NAMALWA (cell line): ENCODE measurements at regions not wholly inside any gene's neighbourhood (a gene's known extent, or its start where the extent isn't known, plus 50 kb on each side); places are given as distances from the start of the nearest gene placed in this dataset.
A peak's percentile ranks its signal among the peaks of the same experiment; 100 is the strongest.

Source experiments
- DNase-seq: peaks from one replicate; pipeline ENCODE4 v3.0.0-alpha.2; 2015; ENCODE audit warnings: low spot score

DNA sequence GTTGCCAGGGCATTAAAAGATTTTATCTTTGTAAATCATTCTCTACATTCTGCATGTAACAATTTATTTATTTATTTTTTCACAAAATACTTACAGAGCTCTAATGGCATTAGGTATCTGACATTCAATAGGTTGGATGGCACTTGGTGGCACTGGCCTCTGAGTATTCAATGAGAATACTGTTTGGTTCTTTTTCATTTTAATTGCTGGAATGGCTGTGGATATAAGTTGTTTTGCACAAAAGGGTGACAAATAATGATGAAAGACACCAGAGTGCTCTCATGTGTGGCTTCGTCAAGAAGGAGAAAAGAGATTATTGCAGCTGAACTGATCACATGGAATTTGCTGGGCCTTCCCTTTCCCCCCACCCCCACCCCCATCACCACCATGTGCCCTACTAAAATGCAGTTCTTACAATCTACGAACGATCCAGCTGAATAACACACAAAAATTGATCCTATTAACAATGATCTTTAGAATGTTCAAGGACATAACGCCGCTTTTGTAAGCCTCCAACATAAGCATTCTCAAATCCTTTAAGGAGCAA lies 195.2 kb upstream of the POU3F2 start:
- no peak for DNase-seq

- no peak for DNase-seq
Measured at GRCh38 chr6:98640366-98640765, 194.0 kb upstream of the POU3F2 start.

DNA sequence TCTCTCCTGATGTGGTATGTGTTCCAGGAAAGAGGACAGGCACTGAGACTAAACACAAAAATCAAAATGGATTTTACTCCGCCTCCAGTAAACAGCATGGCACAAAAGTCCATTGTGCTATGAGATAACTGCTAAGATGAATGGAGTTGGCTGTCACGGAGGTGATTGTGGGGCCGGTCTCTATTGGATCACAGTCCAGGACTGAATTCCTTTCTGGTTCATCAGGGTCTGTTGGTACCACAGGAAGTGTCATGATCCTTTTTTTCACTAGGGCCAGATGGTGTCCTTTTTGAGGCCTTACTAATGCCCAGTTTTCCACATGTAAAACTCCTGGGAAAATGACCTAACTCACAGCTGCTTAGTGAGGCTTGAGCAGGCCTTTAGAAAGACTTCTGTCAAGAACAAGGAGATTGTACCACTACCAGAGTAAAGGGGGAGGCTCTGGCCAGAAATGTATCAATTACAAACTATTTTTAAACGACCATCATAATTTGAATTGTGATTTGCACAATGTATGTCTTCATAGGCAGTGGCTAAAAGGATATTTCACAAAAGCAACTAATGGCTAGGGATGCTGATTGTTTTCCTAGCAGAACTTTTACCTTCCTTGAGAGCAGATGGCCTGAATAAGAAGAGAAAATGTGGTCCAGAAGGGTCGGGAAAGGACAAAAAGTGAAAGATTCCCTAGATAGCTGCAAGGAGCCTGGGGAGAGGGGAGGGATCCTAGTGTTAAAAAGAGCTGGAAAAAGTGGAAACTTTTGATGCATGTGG lies 192.2 kb upstream of the POU3F2 start:
- DNase-seq: no peak

GRCh38 chr6:98644063-98644462 lies 190.3 kb upstream of the POU3F2 start:
- no peak for DNase-seq

- DNase-seq: no peak
Measured at GRCh38 chr6:98648211-98648914, 186.0 kb upstream of the POU3F2 start.

DNA sequence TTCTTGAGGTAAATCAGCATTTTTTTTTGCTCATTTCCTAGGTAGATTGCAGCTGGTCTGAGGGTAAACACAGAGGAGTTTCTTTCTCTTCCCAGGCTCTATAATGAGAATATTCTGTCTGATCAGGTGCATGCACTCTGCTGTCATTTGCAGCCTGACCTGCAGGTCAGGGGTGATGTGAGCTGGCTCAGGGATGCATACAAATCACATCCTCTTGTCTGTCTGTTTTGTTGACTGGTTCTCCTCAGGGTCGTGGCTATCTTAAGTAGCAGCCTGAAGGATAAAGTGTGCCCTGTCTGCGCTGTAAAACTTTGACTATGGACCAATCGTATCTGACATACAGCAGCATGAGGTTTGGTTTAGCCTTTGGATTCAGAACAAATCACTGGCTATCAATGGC lies 183.4 kb upstream of the POU3F2 start:
- DNase-seq: no peak

DNA sequence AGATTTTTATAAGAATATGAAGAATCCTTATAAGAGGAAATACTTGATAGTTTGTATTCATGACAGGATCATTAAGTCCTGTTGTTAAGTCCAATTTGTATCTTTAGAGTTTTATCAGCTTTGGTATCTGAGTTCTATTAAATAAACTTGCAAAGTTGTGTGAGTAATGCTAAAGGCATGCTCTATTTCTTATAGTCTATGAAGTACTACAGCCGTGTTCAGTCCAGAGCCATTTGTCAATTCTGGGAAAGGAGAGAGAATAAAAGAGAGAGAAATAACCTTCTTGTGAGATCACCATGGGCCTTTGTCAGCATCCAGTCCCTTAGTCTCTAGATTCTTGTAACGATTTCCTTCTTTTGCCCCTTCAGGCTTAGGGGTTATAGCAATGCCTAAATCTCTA lies 181.2 kb upstream of the POU3F2 start:
- no peak for DNase-seq

DNA sequence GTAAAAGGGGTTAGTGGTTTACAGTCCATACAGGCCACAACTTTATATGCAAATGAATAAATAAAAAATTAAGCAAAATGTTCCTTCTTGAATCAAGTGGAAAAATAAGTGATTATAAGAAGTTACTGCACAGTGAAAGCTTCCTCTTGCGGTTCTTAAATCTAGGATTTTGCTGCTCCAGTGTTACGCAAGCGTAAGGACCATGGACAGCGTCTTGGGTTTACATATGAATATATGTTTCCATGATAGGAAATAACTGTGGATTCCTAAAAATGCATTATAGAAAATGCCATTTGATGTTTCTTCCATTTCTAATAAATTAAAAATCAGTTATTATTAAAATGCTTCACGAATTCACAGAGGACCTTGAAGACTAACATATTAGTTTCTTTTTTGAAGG lies 176.6 kb upstream of the POU3F2 start:
- peak; percentile 27 for DNase-seq

DNA sequence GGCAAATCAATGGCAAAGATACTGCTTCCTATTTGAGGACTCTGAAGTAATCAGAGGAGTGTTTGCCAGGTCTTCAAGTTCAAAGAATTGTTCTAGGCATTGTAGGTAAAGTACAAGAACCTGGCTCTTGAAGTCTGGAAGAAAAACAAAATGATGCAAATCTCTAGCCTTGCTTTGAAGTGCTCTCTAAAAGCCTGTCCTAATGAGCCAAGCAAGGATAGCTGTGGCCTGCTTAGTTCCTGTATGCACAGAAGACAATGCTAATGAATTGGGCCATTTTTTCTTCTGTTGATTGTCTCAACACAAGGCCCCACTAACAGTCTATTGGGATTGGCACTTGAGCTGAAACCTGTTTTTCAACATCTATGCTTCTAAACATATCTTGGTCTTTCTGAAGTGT lies 165.0 kb upstream of the POU3F2 start:
- no peak for DNase-seq

DNA sequence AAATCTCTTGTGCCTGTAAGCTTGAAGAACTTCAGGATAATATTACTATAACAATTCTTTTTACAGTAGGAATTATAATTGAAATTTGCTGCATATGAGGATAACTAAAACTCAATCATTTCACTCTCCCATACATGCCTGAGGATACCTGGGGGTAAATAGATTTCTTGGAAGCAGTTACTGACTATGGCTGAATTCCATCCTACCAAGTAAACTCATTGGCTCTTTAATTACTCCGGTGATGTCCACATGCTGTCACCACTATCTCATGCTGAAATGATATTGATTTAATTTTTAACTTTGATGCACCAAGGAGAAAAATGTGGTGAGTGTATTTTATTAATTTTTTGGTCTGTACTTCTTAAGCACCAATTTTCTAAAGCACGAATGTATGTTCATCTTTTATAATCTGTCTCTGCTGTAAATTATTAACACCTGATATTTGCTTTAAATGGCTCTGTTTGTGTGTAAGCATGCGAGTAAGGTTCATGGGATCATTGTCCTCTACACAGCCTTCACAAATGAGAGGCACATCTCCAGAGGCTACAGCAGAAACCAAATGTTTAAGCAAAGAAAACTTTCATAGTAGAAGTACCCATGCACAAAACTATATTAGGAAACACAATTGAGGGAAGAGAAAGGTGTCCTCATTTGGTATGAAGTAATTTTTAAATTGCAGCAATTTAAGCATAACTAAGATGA lies 164.2 kb upstream of the POU3F2 start:
- DNase-seq: no peak

- no peak for DNase-seq
Measured at GRCh38 chr6:98672681-98673475, 161.5 kb upstream of the POU3F2 start.

DNA sequence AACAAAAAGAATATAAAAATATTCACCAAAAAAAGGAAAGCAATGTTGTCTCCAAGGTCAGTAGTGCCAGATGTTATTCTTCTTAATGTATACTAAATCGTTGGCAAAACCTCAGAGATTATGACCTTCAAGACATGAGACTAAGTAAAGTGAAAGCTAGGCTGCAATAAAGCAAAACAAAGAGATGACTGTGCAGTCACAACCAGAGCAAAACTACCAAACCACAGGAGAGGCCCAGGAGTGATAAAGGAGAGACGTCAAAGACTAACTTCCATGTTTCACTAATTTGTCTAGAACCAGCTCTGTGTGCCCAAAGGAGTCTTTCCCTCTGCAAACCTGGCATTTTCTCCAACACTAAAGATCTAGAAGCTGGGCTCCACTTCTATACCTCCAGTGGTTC lies 155.9 kb upstream of the POU3F2 start:
- no peak for DNase-seq

DNA sequence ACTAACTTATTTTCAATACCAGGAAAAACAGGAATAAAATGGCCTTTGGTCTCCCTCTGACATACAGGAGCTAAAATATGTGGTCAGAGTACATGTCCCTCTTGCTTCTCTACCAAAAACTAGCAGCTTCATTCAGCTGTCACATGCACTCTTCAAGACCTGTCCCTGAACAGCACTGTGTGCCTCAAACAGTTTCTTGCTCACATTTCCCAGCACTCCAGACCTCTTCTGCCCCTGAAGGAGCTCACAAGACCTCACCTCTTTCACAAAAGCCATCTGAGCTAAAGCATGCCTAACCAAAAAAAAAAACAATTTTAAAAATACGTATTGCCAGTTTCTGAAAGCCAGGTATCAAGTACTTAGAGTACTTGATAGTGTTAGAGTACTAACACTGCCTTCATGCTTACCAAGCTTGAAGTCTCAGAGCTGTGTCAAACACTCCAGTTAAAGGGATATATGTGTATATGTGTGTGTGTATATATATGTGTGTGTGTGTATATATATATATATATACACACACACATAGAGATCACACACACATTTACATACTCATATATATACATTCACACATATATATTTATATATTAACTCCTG lies 148.3 kb upstream of the POU3F2 start:
- no peak for DNase-seq

- DNase-seq: no peak
Measured at GRCh38 chr6:98687752-98688151, 146.6 kb upstream of the POU3F2 start.

- no peak for DNase-seq
Measured at GRCh38 chr6:98695091-98695801, 139.1 kb upstream of the POU3F2 start.

DNA sequence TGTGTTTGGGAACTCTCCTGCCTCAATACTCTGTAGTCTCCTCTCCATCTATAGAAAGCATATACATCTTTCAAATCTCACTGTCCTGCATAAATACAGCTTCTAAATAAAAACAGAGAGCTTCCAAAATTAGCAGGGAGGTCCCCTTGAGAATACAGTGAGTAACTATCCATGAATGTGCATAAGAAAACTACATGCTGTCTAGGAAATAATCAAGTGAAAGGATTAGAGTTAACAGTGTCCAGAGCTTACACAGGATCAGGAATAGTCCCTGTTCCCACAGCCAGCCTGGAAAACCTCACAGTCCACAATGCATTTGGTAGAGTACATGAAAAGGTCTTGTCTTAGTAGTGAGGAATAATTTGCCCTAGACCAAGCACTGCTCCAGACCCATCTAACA lies 123.0 kb upstream of the POU3F2 start:
- DNase-seq: no peak

GRCh38 chr6:98716341-98716740 lies 118.0 kb upstream of the POU3F2 start:
- no peak for DNase-seq

DNA sequence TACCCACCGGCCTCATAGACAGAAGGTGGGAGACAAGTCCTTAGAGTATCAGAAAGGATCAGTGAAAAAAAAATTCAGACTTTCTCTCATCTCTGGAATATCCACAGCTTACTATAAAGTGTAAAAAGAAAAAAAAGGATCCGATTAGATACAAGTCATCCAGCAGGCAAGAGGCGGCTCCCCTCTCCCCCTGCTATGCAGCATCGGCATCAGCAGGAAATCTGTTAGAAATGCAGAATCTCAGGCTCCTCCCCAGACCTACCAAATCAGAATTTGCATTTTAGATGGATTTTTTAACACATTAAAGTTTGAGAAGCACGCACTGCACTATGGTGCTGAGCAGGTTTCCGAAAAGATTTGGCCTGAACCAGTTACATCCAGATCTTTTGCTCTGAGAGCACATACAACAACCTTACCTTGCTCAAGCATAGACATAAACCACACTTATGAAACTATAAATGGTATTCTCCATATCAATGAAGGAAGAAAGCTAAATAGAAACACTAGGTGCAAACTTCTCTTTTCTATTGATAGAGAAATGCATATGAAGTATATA lies 117.0 kb upstream of the POU3F2 start:
- no peak for DNase-seq

GRCh38 chr6:98717988-98718387 lies 116.4 kb upstream of the POU3F2 start:
- DNase-seq: no peak

GRCh38 chr6:98724537-98724936 lies 109.8 kb upstream of the POU3F2 start:
- no peak for DNase-seq

- DNase-seq: no peak
Measured at GRCh38 chr6:98747273-98747672, 87.1 kb upstream of the POU3F2 start.
